GM23248 (cell line): ENCODE measurements at regions not wholly inside any gene's neighbourhood (a gene's known extent, or its start where the extent isn't known, plus 50 kb on each side); places are given as distances from the start of the nearest gene placed in this dataset.

Experiments used
- EZH2 ChIP-seq: fragments of 200-600 bp; sonication (generic); IDR thresholded peaks from 2 replicates; pipeline ENCODE4 v1.6.1; 2018; ENCODE audit warnings: antibody characterized with exemption, mild to moderate bottlenecking; ENCODE audit not compliant: insufficient read depth, poor library complexity, severe bottlenecking
- EZH2phosphoT487 ChIP-seq: fragments of 200-600 bp; sonication (generic); IDR thresholded peaks from 2 replicates; pipeline ENCODE4 v1.6.1; 2018; ENCODE audit warnings: antibody characterized with exemption, moderate library complexity, mild to moderate bottlenecking, low read depth; ENCODE audit not compliant: insufficient read depth

DNA sequence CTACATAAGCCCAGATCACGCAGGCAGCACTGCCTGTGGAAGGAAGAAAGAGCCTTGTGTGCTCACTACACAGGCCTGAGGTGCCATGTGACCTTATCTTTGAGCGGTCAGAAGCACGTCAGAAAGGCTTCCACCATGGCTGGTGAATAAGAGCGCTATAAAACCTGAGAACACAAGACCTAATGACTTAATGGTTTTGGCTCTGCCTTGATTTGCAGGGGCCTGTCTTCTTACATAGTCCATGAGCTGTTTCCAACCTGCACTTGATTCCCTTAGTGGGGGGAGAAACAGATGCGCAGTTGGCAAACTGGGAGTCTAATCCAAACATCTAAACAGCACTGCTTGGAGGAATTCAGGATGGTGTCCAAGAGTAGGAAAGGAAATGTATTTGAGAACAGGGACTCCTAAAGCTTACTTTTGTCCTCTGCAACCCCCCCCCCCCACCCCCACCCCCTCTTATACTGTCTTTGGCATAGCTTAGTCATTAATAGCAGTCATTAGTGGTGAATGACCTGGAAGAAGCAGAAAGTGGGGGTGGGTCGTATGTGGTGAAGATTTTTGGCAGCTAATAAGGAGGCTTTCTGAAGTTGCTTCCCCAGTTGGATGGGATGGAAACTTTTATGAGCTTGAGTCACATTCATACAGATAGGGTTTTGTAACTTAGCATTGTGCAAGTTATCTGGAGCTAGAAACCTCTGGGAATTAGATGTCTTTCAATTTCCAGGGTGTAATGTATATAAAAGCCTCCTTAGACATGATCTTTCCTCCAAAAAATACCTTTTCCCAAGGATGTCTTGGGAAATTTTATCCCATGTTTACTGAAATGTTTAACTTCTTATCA is 454.1 kb downstream of the MEIS1 start:
- no peak for TF ChIP-seq EZH2
- peak; percentile 75; the same call in 1 of the 2 replicates for TF ChIP-seq EZH2phosphoT487
